Fibroblast of lung (primary cell): ENCODE measurements at regions not wholly inside any gene's neighbourhood (a gene's known extent, or its start where the extent isn't known, plus 50 kb on each side); places are given as distances from the start of the nearest gene placed in this dataset.

Experiments
- DNase-seq, 2 donors: peaks; one replicate each; pipeline versions ENCODE4 v3.0.0 to v3.0.0-alpha.2; 2010; ENCODE audit warnings: low read depth in 2 of 2
- H2AFZ ChIP-seq: 2 replicates; pipeline ENCODE4 v1.5.1; 2012; ENCODE audit warnings: low read length, control low read depth, inconsistent platforms
- H3K27ac ChIP-seq: 2 replicates; pipeline ENCODE4 v1.5.1; 2011; ENCODE audit warnings: low read length, control low read depth; ENCODE audit not compliant: insufficient read depth
- H3K27me3 ChIP-seq: 2 replicates; pipeline ENCODE4 v1.5.1; 2011; ENCODE audit warnings: mild to moderate bottlenecking, low read length; ENCODE audit not compliant: control insufficient read depth, insufficient read depth
- H3K36me3 ChIP-seq: 2 replicates; pipeline ENCODE4 v1.5.1; 2011; ENCODE audit warnings: low read length; ENCODE audit not compliant: control insufficient read depth, insufficient read depth
- H3K4me1 ChIP-seq: 2 replicates; pipeline ENCODE4 v1.5.1; 2011; ENCODE audit warnings: low read length; ENCODE audit not compliant: control insufficient read depth, insufficient read depth; ENCODE audit errors: extremely low read depth
- H3K4me2 ChIP-seq: 2 replicates; pipeline ENCODE4 v1.5.1; 2011; ENCODE audit warnings: low read length, control low read depth; ENCODE audit not compliant: insufficient read depth; ENCODE audit errors: extremely low read depth
- H3K4me3 ChIP-seq, 4 experiments: fragments of 200-600 bp in 1 of 4; sonication (generic) in 1 of 4; replicated peaks in 1 of 4; 2 replicates each; pipeline ENCODE4 v1.5.1; 2011 to 2016; ENCODE audit warnings: low read length in 4 of 4, low read depth in 3 of 4, mild to moderate bottlenecking in 3 of 4, control low read depth in 2 of 4, inconsistent platforms in 1 of 4, mixed read lengths in 1 of 4; ENCODE audit not compliant: insufficient read depth in 1 of 4; ENCODE audit errors: control extremely low read depth in 1 of 4
- H3K79me2 ChIP-seq: 2 replicates; pipeline ENCODE4 v1.5.1; 2012; ENCODE audit warnings: mild to moderate bottlenecking, low read length, inconsistent platforms; ENCODE audit not compliant: control insufficient read depth, insufficient read depth
- H3K9ac ChIP-seq: 2 replicates; pipeline ENCODE4 v1.5.1; 2011; ENCODE audit warnings: mild to moderate bottlenecking, low read length, control low read depth; ENCODE audit not compliant: insufficient read depth
- H3K9me3 ChIP-seq: 2 replicates; pipeline ENCODE4 v1.5.1; 2012; ENCODE audit warnings: low read depth, low read length; ENCODE audit not compliant: control insufficient read depth, insufficient read depth
- H4K20me1 ChIP-seq: 2 replicates; pipeline ENCODE4 v1.5.1; 2011; ENCODE audit warnings: low read length; ENCODE audit not compliant: control insufficient read depth, insufficient read depth; ENCODE audit errors: extremely low read depth
- EZH2 ChIP-seq: IDR thresholded peaks from 2 replicates; pipeline ENCODE4 v1.5.1; 2012; ENCODE audit warnings: low read length, control low read depth, mild to moderate bottlenecking; ENCODE audit errors: missing control alignments
- TF ChIP-seq, protein P1 (sequence below), 2 donors: IDR thresholded peaks in 1 of 2; conservative IDR thresholded peaks in 1 of 2; 1 replicate in 1 of 2; 2 replicates in 1 of 2; pipeline ENCODE4 v1.5.1; 2011 to 2012; ENCODE audit warnings: low read length in 2 of 2, control low read depth in 1 of 2, inconsistent platforms in 1 of 2, low read depth in 1 of 2, mild to moderate bottlenecking in 1 of 2

DNA sequence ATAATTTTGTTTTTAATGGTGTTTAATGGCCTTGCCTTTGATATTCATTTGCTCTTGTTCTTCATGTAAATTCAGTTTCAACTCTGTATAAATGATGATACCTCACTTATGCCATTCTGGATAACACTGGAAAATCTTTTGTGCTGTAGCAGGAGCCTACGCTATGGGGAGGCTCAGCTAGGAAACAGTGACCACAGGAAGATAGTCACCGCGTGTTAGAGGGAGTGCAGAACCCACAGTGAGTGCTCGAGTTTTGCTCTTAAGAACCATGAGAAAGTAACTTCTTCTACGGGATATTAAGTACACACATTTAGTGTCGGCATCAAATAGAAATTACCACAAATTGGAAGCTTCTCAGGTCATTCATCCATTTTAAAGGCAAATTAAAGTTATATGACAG, 143.9 kb downstream of the IRX2 start:
- Histone ChIP-seq H3K4me1 (no peaks in the 10 kb centered on the region), H3K4me3 (no peak overlapping the region), H3K27ac (no peak overlapping the region), H4K20me1 (no peaks in the 10 kb centered on the region), H3K36me3 (no peaks in the 10 kb centered on the region), H3K79me2 (no peaks in the 10 kb centered on the region), H3K27me3 (no peaks in the 10 kb centered on the region), H2AFZ (no peak overlapping the region), H3K4me2 (no peak overlapping the region), H3K9ac (no peak overlapping the region), H3K9me3 (no peaks in the 10 kb centered on the region)
- DNase-seq: peak in 1 of 2 donors; percentile 14
- no peak for TF ChIP-seq EZH2
- TF ChIP-seq, protein P1, sequence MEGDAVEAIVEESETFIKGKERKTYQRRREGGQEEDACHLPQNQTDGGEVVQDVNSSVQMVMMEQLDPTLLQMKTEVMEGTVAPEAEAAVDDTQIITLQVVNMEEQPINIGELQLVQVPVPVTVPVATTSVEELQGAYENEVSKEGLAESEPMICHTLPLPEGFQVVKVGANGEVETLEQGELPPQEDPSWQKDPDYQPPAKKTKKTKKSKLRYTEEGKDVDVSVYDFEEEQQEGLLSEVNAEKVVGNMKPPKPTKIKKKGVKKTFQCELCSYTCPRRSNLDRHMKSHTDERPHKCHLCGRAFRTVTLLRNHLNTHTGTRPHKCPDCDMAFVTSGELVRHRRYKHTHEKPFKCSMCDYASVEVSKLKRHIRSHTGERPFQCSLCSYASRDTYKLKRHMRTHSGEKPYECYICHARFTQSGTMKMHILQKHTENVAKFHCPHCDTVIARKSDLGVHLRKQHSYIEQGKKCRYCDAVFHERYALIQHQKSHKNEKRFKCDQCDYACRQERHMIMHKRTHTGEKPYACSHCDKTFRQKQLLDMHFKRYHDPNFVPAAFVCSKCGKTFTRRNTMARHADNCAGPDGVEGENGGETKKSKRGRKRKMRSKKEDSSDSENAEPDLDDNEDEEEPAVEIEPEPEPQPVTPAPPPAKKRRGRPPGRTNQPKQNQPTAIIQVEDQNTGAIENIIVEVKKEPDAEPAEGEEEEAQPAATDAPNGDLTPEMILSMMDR (conservative IDR thresholded peaks at IDR 0.05 in 1 of 2, IDR thresholded peaks at IDR 0.05 in 1 of 2; ENCODE audit: low read depth in 1 of 2, low read length in 2 of 2): no peak

DNA sequence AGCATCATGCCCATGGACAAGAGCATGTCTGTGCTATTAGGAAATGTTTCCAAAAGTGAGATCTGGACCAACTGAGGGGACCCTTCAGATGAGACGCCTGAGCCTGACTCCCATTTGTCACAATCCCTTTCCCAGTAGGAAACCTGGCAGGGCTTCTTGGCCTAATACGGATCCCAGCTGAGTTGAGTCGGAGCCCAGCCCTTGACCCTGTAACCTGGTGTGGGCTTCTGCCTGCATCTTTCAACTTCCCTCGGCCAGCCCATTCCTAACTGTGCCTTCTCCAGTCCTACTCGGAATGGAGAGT, 148.3 kb downstream of the IRX2 start:
- no peaks in the 10 kb centered on the region for H3K79me2 ChIP-seq
- no peak overlapping the region for H3K4me2 ChIP-seq
- no peak for DNase-seq
- no peaks in the 10 kb centered on the region for H3K4me1 ChIP-seq
- no peaks in the 10 kb centered on the region for H3K36me3 ChIP-seq
- H3K27me3 ChIP-seq: no peaks in the 10 kb centered on the region
- H4K20me1 ChIP-seq: no peaks in the 10 kb centered on the region
- TF ChIP-seq, protein P1 (conservative IDR thresholded peaks at IDR 0.05 in 1 of 2, IDR thresholded peaks at IDR 0.05 in 1 of 2; ENCODE audit: low read depth in 1 of 2, low read length in 2 of 2): no peak
- TF ChIP-seq EZH2: no peak
- H3K27ac ChIP-seq: no peak overlapping the region
- no peak overlapping the region for H3K9ac ChIP-seq
- H3K4me3 ChIP-seq: no peak overlapping the region
- no peaks in the 10 kb centered on the region for H3K9me3 ChIP-seq
- no peak overlapping the region for H2AFZ ChIP-seq

DNA sequence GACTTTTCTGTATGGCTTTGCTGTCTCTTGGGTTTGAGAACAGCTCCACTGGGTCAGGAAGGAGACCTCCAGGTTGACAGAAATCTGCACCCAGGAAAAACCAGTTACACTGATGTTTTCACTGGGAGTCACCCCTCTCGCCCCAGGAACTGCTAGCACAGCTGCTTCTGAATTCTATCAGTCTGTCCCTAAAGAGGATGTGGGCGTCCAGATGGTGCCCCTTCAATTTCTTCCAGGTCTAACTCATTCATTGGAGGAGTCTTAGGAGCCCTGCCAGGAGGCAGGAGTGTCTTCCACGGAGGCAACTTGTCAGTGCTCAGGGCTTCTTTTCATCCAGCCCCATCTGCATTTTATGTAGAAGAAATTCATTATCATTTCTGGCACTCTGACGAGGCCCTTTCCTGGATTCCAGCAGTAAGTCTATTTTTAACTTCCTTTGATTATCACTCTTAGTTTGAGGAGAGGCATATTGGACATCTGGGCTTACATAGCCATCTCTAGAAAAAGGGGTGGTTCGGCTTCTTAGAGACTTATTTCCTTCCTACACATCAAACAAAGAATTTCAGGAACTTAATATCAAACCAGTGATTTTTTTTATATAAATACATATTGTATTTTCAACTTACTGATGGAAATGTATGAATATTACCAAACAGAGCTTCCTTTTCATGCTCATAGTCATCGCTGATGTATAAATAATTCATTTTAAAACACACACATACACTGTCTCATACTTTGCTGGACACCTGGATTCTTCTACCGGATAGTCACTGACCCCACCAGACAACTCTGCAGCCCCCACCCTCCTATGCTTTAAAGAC, 148.8 kb downstream of the IRX2 start:
- no peaks in the 10 kb centered on the region for H3K79me2 ChIP-seq
- no peaks in the 10 kb centered on the region for H3K36me3 ChIP-seq
- DNase-seq: peak in 1 of 2 donors; percentile 55
- no peak overlapping the region for H3K4me3 ChIP-seq
- no peak overlapping the region for H3K4me2 ChIP-seq
- no peak overlapping the region for H2AFZ ChIP-seq
- TF ChIP-seq, protein P1 (conservative IDR thresholded peaks at IDR 0.05 in 1 of 2, IDR thresholded peaks at IDR 0.05 in 1 of 2; ENCODE audit: low read depth in 1 of 2, low read length in 2 of 2): no peak
- no peak for TF ChIP-seq EZH2
- no peak overlapping the region for H3K27ac ChIP-seq
- H3K4me1 ChIP-seq: no peaks in the 10 kb centered on the region
- H3K9ac ChIP-seq: no peak overlapping the region
- no peaks in the 10 kb centered on the region for H4K20me1 ChIP-seq
- no peaks in the 10 kb centered on the region for H3K27me3 ChIP-seq
- no peaks in the 10 kb centered on the region for H3K9me3 ChIP-seq
